T-cell (primary cell): ENCODE measurements at regions not wholly inside any gene's neighbourhood (a gene's known extent, or its start where the extent isn't known, plus 50 kb on each side); places are given as distances from the start of the nearest gene placed in this dataset.
"Not testable (repeated sequence)": the region's sequence is repeated elsewhere in the genome, so short reads cannot be mapped to it uniquely, and the experiment has no call there.

Experiments used
- ATAC-seq, 4 experiments: fragments of 200-7000 bp in 3 of 4; fragments of 150-1000 bp in 1 of 4; cut with Tn5 transposase; replicated peaks in 1 of 4; 1 replicate in 3 of 4; 2 replicates in 1 of 4; pipeline ENCODE4 v1.10.0; 2021; ENCODE audit warnings: moderate library complexity in 3 of 4, mild to moderate bottlenecking in 2 of 4, moderate number of reproducible peaks in 1 of 4
- CTCF ChIA-PET, 2 donors: fragments of 300-600 bp; sonication (Branson Sonifier 250); formaldehyde crosslinking; loops; one replicate each; lab custom pipeline; 2022; ENCODE audit warnings: antibody characterized with exemption in 2 of 2; lab: Charles Lee
- POLR2A ChIA-PET, 2 donors: fragments of 300-600 bp; sonication (Branson Sonifier 250); formaldehyde crosslinking; loops; one replicate each; lab custom pipeline; 2022; ENCODE audit warnings: antibody characterized with exemption in 2 of 2; lab: Charles Lee
- DNase-seq, 35 experiments: peaks; one replicate each; pipeline versions ENCODE4 v3.0.0 to v3.0.0-alpha.2; 2013 to 2023
- H3K27ac ChIP-seq: one replicate; pipeline ENCODE4 v1.5.1; 2013; ENCODE audit warnings: low read length
- H3K27me3 ChIP-seq, 2 experiments: replicated peaks in 1 of 2; 1 replicate in 1 of 2; 2 replicates in 1 of 2; pipeline versions ENCODE4 v1.6.1 to v1.7.0; 2013; ENCODE audit warnings: low read length in 1 of 2, mixed read lengths in 1 of 2; ENCODE audit not compliant: control insufficient read depth in 2 of 2, insufficient read depth in 2 of 2; ENCODE audit errors: extremely low read depth in 1 of 2
- H3K36me3 ChIP-seq, 2 donors: 1 replicate in 1 of 2; 2 replicates in 1 of 2; pipeline versions ENCODE4 v1.6.1 to v1.7.0; 2013; ENCODE audit warnings: low read length in 1 of 2; ENCODE audit not compliant: control insufficient read depth in 2 of 2, insufficient read depth in 1 of 2; ENCODE audit errors: extremely low read depth in 1 of 2
- H3K4me1 ChIP-seq, 2 experiments: 1 replicate in 1 of 2; 2 replicates in 1 of 2; pipeline versions ENCODE4 v1.6.1 to v1.7.0; 2013; ENCODE audit warnings: low read length in 2 of 2, mixed read lengths in 1 of 2; ENCODE audit not compliant: insufficient read depth in 2 of 2, control insufficient read depth in 1 of 2; ENCODE audit errors: extremely low read depth in 1 of 2
- H3K4me3 ChIP-seq, 2 donors: 1 replicate in 1 of 2; 2 replicates in 1 of 2; pipeline versions ENCODE4 v1.5.1 to v1.7.0; 2013; ENCODE audit warnings: mild to moderate bottlenecking in 2 of 2, low read length in 1 of 2, moderate library complexity in 1 of 2; ENCODE audit not compliant: control insufficient read depth in 1 of 2; ENCODE audit errors: extremely low read depth in 1 of 2
- H3K9me3 ChIP-seq: 2 replicates; pipeline ENCODE4 v1.7.0; 2013
- H3K27ac Mint-ChIP-seq, 2 donors: one replicate each; pipeline ENCODE4 v1.8.0; 2020 to 2021; ENCODE audit warnings: mild to moderate bottlenecking in 2 of 2, mixed read lengths in 2 of 2
- H3K27me3 Mint-ChIP-seq, 2 donors: one replicate each; pipeline ENCODE4 v1.8.0; 2021 to 2022; ENCODE audit warnings: mixed read lengths in 2 of 2
- H3K36me3 Mint-ChIP-seq: one replicate; pipeline ENCODE4 v1.8.0; 2021; ENCODE audit warnings: mixed read lengths
- H3K4me1 Mint-ChIP-seq, 3 donors: one replicate each; pipeline ENCODE4 v1.8.0; 2020 to 2022; ENCODE audit warnings: mixed read lengths in 3 of 3, mild to moderate bottlenecking in 1 of 3
- H3K4me3 Mint-ChIP-seq, 3 donors: one replicate each; pipeline ENCODE4 v1.8.0; 2020 to 2022; ENCODE audit warnings: mild to moderate bottlenecking in 3 of 3, mixed read lengths in 3 of 3, moderate library complexity in 3 of 3
- H3K9me3 Mint-ChIP-seq, 3 donors: one replicate each; pipeline ENCODE4 v1.8.0; 2020 to 2022; ENCODE audit warnings: mixed read lengths in 3 of 3
- WGBS: methylation state at CpG from one replicate; pipeline ENCODE4 v1.1.5; 2013; ENCODE audit warnings: missing lambda C conversion rate; ENCODE audit not compliant: insufficient coverage; 5-methylcytosine and 5-hydroxymethylcytosine counted together

- Mint-ChIP-seq H3K36me3 (no peaks in the 10 kb centered on the region), H3K4me1 (peaks cover 11 to 24% (median 19%) of the 10 kb centered on the region in 3 donors), H3K27me3 (no peaks in the 10 kb centered on the region), H3K27ac (no peak overlapping the region), H3K4me3 (no peak overlapping the region), H3K9me3 (no peaks in the 10 kb centered on the region)
- ATAC-seq = no peak
- peaks cover 0 to 4% of the 10 kb centered on the region in 2 experiments for H3K27me3 ChIP-seq
- no CpG with 5 or more reads among the region's 1 CpG for WGBS
- ChIA-PET CTCF (no interaction called here), POLR2A (no interaction called here)
- no peak for DNase-seq
- H3K27ac ChIP-seq = no peak overlapping the region
- H3K4me1 ChIP-seq = peaks cover 0 to 8% of the 10 kb centered on the region in 2 experiments
- no peaks in the 10 kb centered on the region for H3K36me3 ChIP-seq
- H3K9me3 ChIP-seq = no peaks in the 10 kb centered on the region
- no peak overlapping the region for H3K4me3 ChIP-seq
These were observed 127.8 kb downstream of the GOSR1 start for GRCh38 chr17:30605027-30605426.

GRCh38 chr17:30602396-30602795, 125.2 kb downstream of the GOSR1 start:
- Mint-ChIP-seq H3K4me1 (peaks cover 21 to 27% (median 22%) of the 10 kb centered on the region in 3 donors), H3K4me3 (peak overlapping the region; percentile 64 to 95 (median 80))
- ATAC-seq, DNase-seq, H3K9me3 ChIP-seq, H3K36me3 Mint-ChIP-seq, H3K27ac ChIP-seq, H3K27ac Mint-ChIP-seq, H3K36me3 ChIP-seq, H3K27me3 Mint-ChIP-seq, H3K9me3 Mint-ChIP-seq, H3K27me3 ChIP-seq, H3K4me3 ChIP-seq: not testable (repeated sequence)
- POLR2A ChIA-PET = interaction anchor here in 1 of 2 donors (0.6 kb wide), 1 partner anchor 128 kb away, joined by 19 read pairs; no protein-coding TSS in a partner anchor
- H3K4me1 ChIP-seq = peaks cover 0 to 16% of the 10 kb centered on the region in 2 experiments
- CTCF ChIA-PET = interaction anchor here in 1 of 2 donors (0.7 kb wide), 1 partner anchor 495 kb away, joined by 5 read pairs; no protein-coding TSS in a partner anchor
- no CpG with 5 or more reads among the region's 2 CpGs for WGBS

- H3K9me3 ChIP-seq, H3K36me3 Mint-ChIP-seq, H3K4me3 ChIP-seq, ATAC-seq, DNase-seq, H3K9me3 Mint-ChIP-seq, H3K27ac ChIP-seq, H3K27me3 Mint-ChIP-seq, H3K36me3 ChIP-seq, H3K27me3 ChIP-seq, POLR2A ChIA-PET: not testable (repeated sequence)
- 94% methylated on average over 4 of the region's 7 CpGs for WGBS
- Mint-ChIP-seq H3K4me1 (peaks cover 21 to 27% (median 22%) of the 10 kb centered on the region in 3 donors), H3K4me3 (peak overlapping the region; percentile 64 to 95 (median 80)), H3K27ac (peak overlapping the region in 1 of 2 donors; percentile 27)
- H3K4me1 ChIP-seq = peaks cover 0 to 16% of the 10 kb centered on the region in 2 experiments
- CTCF ChIA-PET = interaction anchor here in 1 of 2 donors (0.7 kb wide), 1 partner anchor 495 kb away, joined by 5 read pairs; no protein-coding TSS in a partner anchor
These were observed 124.8 kb downstream of the GOSR1 start for GRCh38 chr17:30601984-30602383.

GRCh38 chr17:30600830-30601494, 123.8 kb downstream of the GOSR1 start:
- POLR2A ChIA-PET = no interaction called here
- peak overlapping the region; percentile 77 to 94 for H3K4me3 ChIP-seq
- H3K4me1 ChIP-seq = peaks cover 0 to 16% of the 10 kb centered on the region in 2 experiments
- H3K9me3 ChIP-seq = no peaks in the 10 kb centered on the region
- H3K27me3 ChIP-seq = peaks cover 0 to 4% of the 10 kb centered on the region in 2 experiments
- H3K36me3 ChIP-seq = no peaks in the 10 kb centered on the region
- Mint-ChIP-seq H3K4me3 (peak overlapping the region; percentile 95 to 96 (median 96)), H3K27ac (peak overlapping the region; percentile 78 to 80), H3K27me3 (no peaks in the 10 kb centered on the region), H3K4me1 (peaks cover 21 to 26% (median 22%) of the 10 kb centered on the region in 3 donors), H3K36me3 (no peaks in the 10 kb centered on the region), H3K9me3 (no peaks in the 10 kb centered on the region)
- H3K27ac ChIP-seq = no peak overlapping the region
- ATAC-seq (peak; percentile 18 to 43 (median 28)), DNase-seq (peak in 16 of 35 experiments; percentile 1 to 28 (median 8))
- WGBS = under 1% methylated on average over 34 of the region's 49 CpGs
- CTCF ChIA-PET = no interaction called here

GRCh38 chr17:30600060-30600829, 123.0 kb downstream of the GOSR1 start:
- H3K4me1 ChIP-seq = peaks cover 0 to 16% of the 10 kb centered on the region in 2 experiments
- CTCF ChIA-PET = no interaction called here
- H3K27me3 ChIP-seq = peaks cover 0 to 4% of the 10 kb centered on the region in 2 experiments
- H3K4me3 ChIP-seq = peak overlapping the region; percentile 77 to 94
- H3K9me3 ChIP-seq = no peaks in the 10 kb centered on the region
- H3K36me3 ChIP-seq = no peaks in the 10 kb centered on the region
- WGBS = under 1% methylated on average over 77 of the region's 78 CpGs
- Mint-ChIP-seq H3K27me3 (no peaks in the 10 kb centered on the region), H3K27ac (peak overlapping the region in 1 of 2 donors; percentile 22), H3K4me1 (peaks cover 21 to 25% (median 22%) of the 10 kb centered on the region in 3 donors), H3K9me3 (no peaks in the 10 kb centered on the region), H3K4me3 (peak overlapping the region; percentile 95 to 96 (median 96)), H3K36me3 (no peaks in the 10 kb centered on the region)
- ATAC-seq (peak; percentile 84 to 91 (median 85)), DNase-seq (peak in 34 of 35 experiments; percentile 4 to 62 (median 38))
- POLR2A ChIA-PET = no interaction called here
- H3K27ac ChIP-seq = peak overlapping the region; percentile 47

- DNase-seq (peak in 2 of 35 experiments; percentile 2), ATAC-seq (peak in 2 of 4 experiments; percentile 6 to 11)
- no peaks in the 10 kb centered on the region for H3K9me3 ChIP-seq
- H3K4me1 Mint-ChIP-seq = peaks cover 17 to 21% (median 20%) of the 10 kb centered on the region in 3 donors
- 45% methylated on average over 10 of the region's 13 CpGs for WGBS
- H3K27ac Mint-ChIP-seq = peak overlapping the region in 1 of 2 donors; percentile 22
- peaks cover 0 to 16% of the 10 kb centered on the region in 2 experiments for H3K4me1 ChIP-seq
- no peaks in the 10 kb centered on the region for H3K36me3 ChIP-seq
- H3K4me3 ChIP-seq = peak overlapping the region; percentile 77 to 94
- H3K27ac ChIP-seq = no peak overlapping the region
- POLR2A ChIA-PET = no interaction called here
- H3K9me3 Mint-ChIP-seq = no peaks in the 10 kb centered on the region
- H3K36me3 Mint-ChIP-seq = no peaks in the 10 kb centered on the region
- peaks cover 0 to 2% of the 10 kb centered on the region in 2 donors for H3K27me3 Mint-ChIP-seq
- CTCF ChIA-PET = no interaction called here
- H3K27me3 ChIP-seq = peaks cover 0 to 4% of the 10 kb centered on the region in 2 experiments
- H3K4me3 Mint-ChIP-seq = peak overlapping the region; percentile 95 to 96 (median 96)
These were observed 122.3 kb downstream of the GOSR1 start for GRCh38 chr17:30599428-30600059.
